H1 (cell line): ENCODE measurements at regions not wholly inside any gene's neighbourhood (a gene's known extent, or its start where the extent isn't known, plus 50 kb on each side); places are given as distances from the start of the nearest gene placed in this dataset.

ENCODE experiments used
- GTF2F1 ChIP-seq: IDR thresholded peaks from 2 replicates; pipeline ENCODE4 v1.6.1; 2012; ENCODE audit warnings: low read depth, low read length, improper control_type of control experiment, borderline replicate concordance
- SIRT6 ChIP-seq: IDR thresholded peaks from one replicate; pipeline ENCODE4 v1.7.1; 2012; ENCODE audit warnings: low read length, inconsistent platforms

DNA sequence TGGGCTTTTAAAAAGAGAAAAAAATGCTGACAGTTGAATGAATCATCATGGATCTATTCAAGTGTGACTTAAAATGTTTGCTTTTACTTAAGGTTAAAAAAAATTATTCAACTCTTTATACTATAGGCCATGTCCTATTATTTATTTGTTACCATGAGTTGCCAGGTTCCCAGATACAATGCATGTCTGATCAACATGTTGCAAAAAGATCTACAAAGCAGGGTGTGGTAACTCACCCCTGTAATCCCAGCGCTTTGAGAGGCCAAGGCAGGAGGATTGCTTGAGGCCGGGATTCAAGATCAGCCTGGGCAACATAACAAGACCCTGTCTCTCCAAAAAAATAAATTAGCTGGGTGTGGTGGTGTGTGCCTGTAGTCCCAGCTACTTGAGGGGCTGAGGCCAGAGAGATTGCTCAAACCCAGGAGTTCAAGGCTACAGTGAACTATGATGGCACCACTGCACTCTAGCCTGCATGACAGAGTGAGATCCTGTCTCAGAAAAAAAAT, 460.8 kb downstream of the BCAT1 start (continued):
- no peak for TF ChIP-seq GTF2F1
- TF ChIP-seq SIRT6, result no peak
